ENCODE measurements at regions not wholly inside any gene's neighbourhood (a gene's known extent, or its start where the extent isn't known, plus 50 kb on each side); places are given as distances from the start of the nearest gene placed in this dataset.
"Not testable (repeated sequence)": the region's sequence is repeated elsewhere in the genome, so short reads cannot be mapped to it uniquely, and the experiment has no call there.

- Mint-ChIP-seq H3K36me3 (no peaks in the 10 kb centered on the region), H3K27ac (no peak overlapping the region), H3K4me3 (no peak overlapping the region), H3K9me3 (peaks cover 16% of the 10 kb centered on the region), H3K4me1 (peaks cover 3% of the 10 kb centered on the region), H3K27me3 (ENCODE audit: low read depth) (no peaks in the 10 kb centered on the region)
- no peak for DNase-seq (ENCODE audit: low spot score in 2 of 2, unreplicated experiment in 2 of 2)
- TF ChIP-seq CTCF (IDR thresholded peaks at IDR 0.05; ENCODE audit: unreplicated experiment): no peak
These were observed 117.1 kb upstream of the EGFL6 start for GRCh38 chrX:13452283-13452682.

- no peak for DNase-seq (ENCODE audit: low spot score in 2 of 2, unreplicated experiment in 2 of 2)
- no peak overlapping the region for H3K27ac Mint-ChIP-seq
- no peak for TF ChIP-seq CTCF (IDR thresholded peaks at IDR 0.05; ENCODE audit: unreplicated experiment)
- peaks cover 26% of the 10 kb centered on the region for H3K9me3 Mint-ChIP-seq
- no peaks in the 10 kb centered on the region for H3K27me3 Mint-ChIP-seq (ENCODE audit: low read depth)
- no peaks in the 10 kb centered on the region for H3K4me1 Mint-ChIP-seq
- H3K36me3 Mint-ChIP-seq: no peaks in the 10 kb centered on the region
- H3K4me3 Mint-ChIP-seq: no peak overlapping the region
These were observed 120.0 kb upstream of the EGFL6 start for GRCh38 chrX:13449441-13449840.

GRCh38 chrX:13448941-13449340 lies 120.5 kb upstream of the EGFL6 start:
- no peak for DNase-seq (ENCODE audit: low spot score in 2 of 2, unreplicated experiment in 2 of 2)
- peaks cover 29% of the 10 kb centered on the region for H3K9me3 Mint-ChIP-seq
- H3K4me3 Mint-ChIP-seq: no peak overlapping the region
- TF ChIP-seq CTCF (IDR thresholded peaks at IDR 0.05; ENCODE audit: unreplicated experiment): no peak
- H3K27me3 Mint-ChIP-seq (ENCODE audit: low read depth): no peaks in the 10 kb centered on the region
- no peak overlapping the region for H3K27ac Mint-ChIP-seq
- no peaks in the 10 kb centered on the region for H3K36me3 Mint-ChIP-seq
- H3K4me1 Mint-ChIP-seq: no peaks in the 10 kb centered on the region

- peaks cover 40% of the 10 kb centered on the region for H3K9me3 Mint-ChIP-seq
- not testable (repeated sequence) for DNase-seq (ENCODE audit: low spot score in 2 of 2, unreplicated experiment in 2 of 2); H3K4me3 Mint-ChIP-seq; H3K27ac Mint-ChIP-seq; H3K4me1 Mint-ChIP-seq; H3K36me3 Mint-ChIP-seq; H3K27me3 Mint-ChIP-seq (ENCODE audit: low read depth)
These were observed 121.8 kb upstream of the ATXN3L start for GRCh38 chrX:13441608-13442007.

- Mint-ChIP-seq H3K4me3 (no peak overlapping the region), H3K4me1 (peaks cover 10% of the 10 kb centered on the region), H3K9me3 (peaks cover 40% of the 10 kb centered on the region)
These were observed 120.3 kb upstream of the ATXN3L start for GRCh38 chrX:13440176-13440575.

GRCh38 chrX:13433298-13433605 lies 113.4 kb upstream of the ATXN3L start:
- DNase-seq (ENCODE audit: low spot score in 2 of 2, unreplicated experiment in 2 of 2): no peak
- Mint-ChIP-seq H3K9me3 (peaks cover 30% of the 10 kb centered on the region), H3K27ac (no peak overlapping the region), H3K4me3 (no peak overlapping the region), H3K27me3 (ENCODE audit: low read depth) (no peaks in the 10 kb centered on the region), H3K36me3 (no peaks in the 10 kb centered on the region), H3K4me1 (peaks cover 6% of the 10 kb centered on the region)
- TF ChIP-seq CTCF (IDR thresholded peaks at IDR 0.05; ENCODE audit: unreplicated experiment): no peak

More at GRCh38 chrX:13440176-13440575, 120.3 kb upstream of the ATXN3L start:
- no peak for DNase-seq (ENCODE audit: low spot score in 2 of 2, unreplicated experiment in 2 of 2)
- no peaks in the 10 kb centered on the region for H3K36me3 Mint-ChIP-seq
- TF ChIP-seq CTCF (IDR thresholded peaks at IDR 0.05; ENCODE audit: unreplicated experiment): no peak
- peak overlapping the region; percentile 47 for H3K27ac Mint-ChIP-seq
- H3K27me3 Mint-ChIP-seq (ENCODE audit: low read depth): no peaks in the 10 kb centered on the region
